ENCODE measurements at regions not wholly inside any gene's neighbourhood (a gene's known extent, or its start where the extent isn't known, plus 50 kb on each side); places are given as distances from the start of the nearest gene placed in this dataset.
"Not testable (repeated sequence)": the region's sequence is repeated elsewhere in the genome, so short reads cannot be mapped to it uniquely, and the experiment has no call there.

DNA sequence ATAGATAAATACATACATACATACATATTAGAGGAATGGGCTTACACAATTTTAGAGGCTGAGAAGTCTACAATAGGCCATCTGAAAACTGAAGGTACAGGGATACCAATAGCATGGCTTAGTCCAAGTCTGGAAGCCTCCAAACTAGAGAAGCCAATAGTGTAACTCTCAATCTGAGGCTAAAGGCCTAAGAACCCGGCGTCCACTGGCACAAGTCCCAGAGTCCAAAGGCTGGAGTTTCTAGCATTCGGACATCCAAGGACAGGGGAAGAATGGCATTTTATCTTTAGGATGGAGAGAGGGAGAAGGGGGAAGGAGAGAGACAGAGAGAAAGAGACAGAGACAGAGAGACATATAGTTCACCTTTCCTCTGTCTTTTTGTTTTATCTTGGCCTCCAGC, 63.7 kb upstream of the SYT4 start:
- no peak for DNase-seq (ENCODE audit: low read depth)

DNA sequence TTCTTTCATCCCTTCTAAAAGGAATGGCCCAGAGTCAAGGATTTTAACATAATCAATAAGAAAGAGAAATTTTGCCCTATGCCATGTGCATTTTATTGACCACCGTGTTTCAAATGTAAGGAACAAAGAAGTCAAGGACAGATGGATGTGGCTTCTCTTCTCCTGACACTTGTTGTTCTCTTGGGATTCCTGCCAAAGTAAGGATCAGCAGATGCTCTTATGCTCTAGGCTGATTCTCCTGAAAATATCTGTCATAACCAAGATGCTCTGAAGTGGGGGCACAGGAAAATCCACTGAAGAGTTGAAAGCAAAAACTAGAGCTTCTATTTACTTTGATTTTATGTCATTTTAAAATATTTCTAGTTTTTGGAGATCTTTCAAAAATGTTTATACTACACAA, 72.9 kb upstream of the SYT4 start:
- no peak for DNase-seq (ENCODE audit: low read depth)

DNA sequence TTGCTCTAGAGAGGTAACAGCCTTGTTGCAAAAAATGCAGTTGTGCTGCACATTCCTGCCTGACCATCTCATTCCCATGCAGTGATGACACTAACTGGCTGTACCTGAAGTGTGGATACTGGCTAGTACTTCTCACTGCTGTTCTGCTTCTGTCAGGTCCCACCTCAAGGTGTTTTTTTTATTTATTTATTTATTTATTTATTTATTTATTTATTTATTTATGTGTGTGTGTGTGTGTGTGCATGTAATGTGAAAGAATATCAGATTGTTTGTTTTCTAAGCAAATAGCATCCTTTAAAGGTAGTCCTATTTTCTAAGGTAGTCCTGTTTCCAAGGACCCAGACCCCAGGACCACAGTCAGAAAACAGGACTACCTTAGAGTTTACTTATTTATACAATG, 87.2 kb upstream of the SYT4 start:
- no peak for DNase-seq (ENCODE audit: low read depth)

DNA sequence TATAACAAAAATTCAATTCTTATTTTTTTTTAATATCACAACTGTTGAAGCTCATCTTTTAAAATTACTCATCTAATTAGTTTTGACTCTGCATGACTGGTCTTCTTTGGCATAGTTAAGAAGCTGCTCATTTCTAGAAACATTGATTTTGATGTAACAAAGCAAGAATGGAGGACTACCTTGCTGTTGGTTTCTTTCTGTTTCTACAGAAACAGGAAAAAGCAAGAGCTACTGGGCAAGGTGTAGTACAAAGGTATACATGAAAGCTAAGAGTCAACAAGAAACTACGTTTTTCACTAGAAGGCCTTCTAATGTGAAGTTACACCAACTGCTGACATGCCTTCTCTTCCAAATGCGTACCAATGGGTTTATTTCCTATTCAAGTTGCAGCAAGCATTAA, 90.6 kb upstream of the SYT4 start:
- DNase-seq (ENCODE audit: low read depth): no peak

DNA sequence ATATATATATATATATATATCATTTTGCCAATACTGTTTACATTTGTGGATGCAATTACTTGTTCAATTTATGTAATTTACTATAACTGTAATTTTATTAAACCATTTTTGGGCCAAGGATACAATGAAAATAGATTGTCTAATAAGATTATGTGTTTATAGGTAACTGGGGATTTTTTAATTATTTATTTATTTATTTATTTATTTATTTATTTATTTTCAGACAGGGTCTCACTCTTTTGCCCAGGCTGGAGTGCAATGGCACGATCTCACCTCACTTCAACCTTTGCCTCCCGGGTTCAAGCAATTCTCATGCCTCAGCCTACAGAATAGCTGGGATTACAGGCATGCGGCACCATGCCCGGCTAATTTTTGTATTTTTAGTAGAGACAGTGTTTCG, 92.0 kb upstream of the SYT4 start:
- not testable (repeated sequence) for DNase-seq (ENCODE audit: low read depth)

DNA sequence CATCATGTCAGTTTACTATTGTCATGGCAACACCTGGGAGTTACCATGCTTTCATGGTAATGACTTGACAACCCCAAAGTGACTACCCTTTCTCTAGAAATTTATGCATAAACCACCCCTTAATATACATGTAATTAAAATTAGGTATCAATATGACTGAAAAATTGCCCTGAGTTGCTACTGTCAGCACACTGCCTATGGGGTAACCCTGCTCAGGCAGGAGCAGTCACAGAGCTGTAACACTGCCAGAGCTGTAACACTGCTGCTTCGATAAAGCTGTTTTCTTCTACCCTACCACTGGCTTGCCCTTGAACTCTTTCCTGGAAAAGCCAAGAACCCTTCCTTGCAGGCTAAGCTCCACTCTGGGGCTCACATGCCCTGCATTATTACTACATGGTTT, 95.5 kb upstream of the SYT4 start:
- DNase-seq (ENCODE audit: low read depth): no peak

DNA sequence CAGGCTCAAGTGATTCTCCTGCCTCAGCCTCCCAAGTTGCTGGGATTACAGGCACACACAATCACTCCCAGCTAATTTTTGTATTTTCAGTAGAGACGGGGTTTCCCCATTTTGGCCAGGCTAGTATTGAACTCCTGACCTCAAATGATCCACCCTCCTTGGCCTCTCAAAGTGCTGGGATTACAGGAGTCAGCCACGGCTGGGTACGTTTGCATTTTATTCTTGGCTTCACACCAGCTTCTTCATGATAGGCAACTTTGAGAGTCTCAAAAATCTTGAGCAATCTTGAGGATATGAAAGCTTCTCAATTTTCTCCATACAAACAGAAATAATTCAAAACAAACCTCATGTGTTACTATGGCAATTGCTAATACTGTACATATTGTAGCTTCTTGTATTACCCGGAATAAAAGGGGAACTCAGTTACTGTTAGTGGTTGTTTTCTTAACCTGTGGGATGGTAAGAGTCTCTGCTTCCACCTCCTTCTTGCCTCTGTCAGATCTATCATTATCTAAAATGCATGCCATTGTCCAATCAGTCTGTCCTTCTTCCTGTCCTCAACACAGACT, 102.9 kb upstream of the SYT4 start:
- no peak for DNase-seq (ENCODE audit: low read depth)

DNA sequence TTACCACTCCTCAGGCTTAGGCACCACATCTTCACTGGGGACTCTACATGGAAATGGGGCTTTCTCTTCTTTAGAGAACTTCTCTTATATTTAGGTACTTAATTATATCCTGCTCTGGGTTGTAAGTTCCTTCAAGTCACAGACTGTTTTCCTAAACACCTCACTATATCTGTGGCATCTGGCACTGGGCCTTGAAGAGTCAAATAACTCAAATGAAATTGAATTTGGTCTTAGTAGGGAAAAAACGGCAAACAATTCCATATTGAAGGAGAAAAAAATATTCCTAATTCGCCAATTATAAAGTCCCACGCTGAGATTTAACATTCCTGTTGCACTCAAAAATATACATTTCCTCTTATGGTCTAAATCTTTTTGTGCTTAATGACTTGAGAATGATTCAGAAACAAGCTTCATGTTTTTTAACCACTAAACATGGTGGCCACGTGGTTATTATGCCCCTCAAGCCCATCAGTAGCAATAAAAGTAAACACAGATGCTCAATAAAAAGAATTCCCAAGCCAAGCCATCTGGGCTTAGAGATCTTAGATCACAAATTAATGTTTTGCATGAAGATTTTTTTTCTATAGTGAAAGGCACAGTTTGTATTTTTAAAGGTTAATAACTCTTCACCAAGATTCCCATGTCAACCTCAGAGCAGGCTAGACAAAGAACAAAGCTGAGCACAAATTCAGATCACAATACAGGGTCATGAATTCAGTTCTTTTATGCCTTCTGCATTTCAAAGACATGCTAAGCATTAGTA, 105.5 kb upstream of the SYT4 start:
- no peak for DNase-seq (ENCODE audit: low read depth)

DNA sequence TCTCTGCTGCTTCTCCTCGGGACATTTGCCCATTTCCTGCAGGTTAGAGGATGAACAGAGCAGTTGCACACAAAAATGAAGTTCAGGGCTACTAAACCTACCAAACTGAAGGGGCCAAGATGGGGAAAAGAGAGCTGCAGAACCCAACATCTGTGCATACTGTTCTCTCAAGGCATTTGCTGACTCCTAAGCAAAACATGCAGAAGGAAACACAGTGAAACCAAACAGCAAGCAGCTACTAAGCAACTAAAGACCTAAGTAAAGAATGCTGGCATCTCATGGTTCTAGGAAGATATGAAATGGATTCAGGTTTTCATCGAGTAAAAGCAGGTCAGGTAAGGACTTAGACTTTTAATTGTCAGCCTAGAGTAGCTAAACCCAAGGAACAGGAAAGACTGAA, 111.9 kb upstream of the SYT4 start:
- DNase-seq (ENCODE audit: low read depth): no peak

DNA sequence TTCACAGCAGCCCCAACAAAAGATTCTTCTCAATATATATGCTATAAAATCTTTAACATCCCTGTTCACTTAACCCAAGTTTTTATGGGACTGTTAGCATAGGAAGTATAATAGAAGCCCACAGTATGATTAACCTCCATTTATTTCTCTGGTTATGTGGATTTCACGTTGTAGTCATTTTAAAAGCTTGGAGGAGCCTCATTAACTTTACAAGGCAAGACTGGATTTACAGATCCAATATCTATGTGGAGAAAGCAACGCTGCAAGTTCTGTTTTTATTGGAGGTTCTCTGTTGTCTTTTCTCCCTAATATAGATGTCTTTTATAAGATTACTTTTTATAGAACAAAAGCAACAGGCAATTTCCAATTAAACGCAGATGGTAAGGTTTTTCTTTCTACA, 114.9 kb upstream of the SYT4 start:
- no peak for DNase-seq (ENCODE audit: low read depth)

DNA sequence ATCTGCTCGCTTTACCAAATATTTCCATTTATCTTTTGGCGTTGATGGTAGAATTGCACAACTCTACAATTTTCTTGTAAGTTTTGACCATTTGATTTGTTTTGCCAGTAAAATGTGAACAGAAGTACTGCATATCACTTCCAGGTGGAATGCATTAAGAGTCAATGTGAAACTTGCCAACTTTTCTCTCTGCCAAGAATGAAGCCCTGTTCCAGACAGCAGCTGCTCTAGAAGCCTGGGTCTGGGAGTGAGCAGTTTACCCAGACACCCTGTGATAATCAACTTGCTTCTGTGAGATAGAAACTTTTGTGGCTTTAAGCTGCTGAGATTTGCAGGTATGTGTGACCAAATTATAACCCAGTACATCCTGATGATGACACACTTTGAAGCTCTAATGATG, 115.9 kb upstream of the SYT4 start:
- DNase-seq (ENCODE audit: low read depth): peak; percentile 5

DNA sequence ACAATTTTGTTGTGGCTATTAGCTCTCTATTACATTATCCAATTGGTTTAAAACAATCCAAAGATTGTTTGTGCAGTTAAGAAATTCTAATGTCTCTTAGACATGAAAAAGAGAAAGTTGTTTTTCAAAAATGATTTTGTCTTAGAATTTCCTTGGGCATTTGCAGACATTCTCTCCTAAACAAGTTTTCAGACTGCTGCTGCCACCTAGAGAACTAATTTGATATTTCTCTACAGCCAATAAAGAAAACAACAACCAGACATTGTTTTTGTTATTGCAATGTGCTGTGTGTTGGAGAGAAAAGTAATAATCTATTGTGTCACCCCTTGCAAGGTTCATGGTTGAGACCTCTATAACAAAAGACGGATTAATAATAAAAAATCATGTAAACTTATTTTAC, 119.0 kb upstream of the SYT4 start:
- DNase-seq (ENCODE audit: low read depth): no peak

DNA sequence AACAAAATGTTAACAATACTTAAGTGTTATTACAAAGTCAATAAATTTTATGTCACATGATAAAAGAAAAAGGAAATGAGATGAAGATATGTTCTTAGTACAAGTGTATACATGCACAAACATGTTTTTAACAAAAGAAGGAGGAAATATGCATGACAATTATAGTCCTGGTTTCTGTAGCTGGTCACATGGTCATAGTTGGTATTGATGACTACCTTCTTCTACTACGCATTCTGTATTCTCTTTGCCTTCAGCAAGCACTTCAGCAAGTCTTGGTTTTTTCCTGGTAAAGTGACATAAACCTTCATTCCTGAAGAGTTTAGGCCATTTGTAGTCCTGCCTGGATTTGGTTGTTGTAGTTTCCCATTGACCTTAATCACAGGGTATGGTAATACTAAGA, 121.3 kb upstream of the SYT4 start:
- DNase-seq (ENCODE audit: low read depth): no peak

DNA sequence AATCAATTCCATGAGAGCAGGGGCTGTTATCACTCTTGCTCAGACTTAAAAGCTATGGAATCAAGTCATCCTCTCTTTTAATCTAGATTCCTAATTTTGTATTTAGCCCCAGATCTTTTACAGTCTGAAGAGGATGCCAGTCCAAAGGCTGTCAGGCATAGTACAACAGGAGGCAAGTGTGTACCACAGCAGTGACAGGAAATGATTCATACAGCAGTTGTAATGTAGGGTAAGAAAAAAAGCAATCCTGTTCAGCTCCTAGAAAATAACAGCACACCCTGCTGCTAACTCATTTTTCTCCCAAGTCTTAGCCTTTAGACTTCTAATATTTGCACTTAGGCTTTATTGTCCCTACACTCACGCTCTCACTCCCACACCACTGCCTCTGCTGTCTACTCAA, 127.8 kb upstream of the SYT4 start:
- no peak for DNase-seq (ENCODE audit: low read depth)

DNA sequence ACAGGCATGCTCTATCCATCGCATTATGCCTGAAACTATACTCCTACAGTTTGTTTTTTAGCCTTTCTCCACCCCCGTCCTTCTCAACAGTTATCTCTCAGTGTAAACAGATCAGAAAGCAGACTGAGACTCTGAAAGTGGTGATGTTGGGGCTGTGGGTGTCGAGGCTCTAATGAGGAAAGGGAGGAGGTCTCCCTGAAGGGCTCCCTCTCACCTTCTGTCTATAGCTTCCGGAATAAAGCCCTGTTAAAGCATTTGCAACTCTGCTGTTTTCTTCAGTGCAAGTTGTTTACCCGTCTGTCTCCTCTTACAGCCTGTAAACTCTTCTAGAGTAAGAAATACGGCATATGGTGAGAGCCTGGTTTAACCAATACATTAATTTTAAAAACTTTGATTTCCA, 136.7 kb upstream of the SYT4 start:
- DNase-seq (ENCODE audit: low read depth): no peak

DNA sequence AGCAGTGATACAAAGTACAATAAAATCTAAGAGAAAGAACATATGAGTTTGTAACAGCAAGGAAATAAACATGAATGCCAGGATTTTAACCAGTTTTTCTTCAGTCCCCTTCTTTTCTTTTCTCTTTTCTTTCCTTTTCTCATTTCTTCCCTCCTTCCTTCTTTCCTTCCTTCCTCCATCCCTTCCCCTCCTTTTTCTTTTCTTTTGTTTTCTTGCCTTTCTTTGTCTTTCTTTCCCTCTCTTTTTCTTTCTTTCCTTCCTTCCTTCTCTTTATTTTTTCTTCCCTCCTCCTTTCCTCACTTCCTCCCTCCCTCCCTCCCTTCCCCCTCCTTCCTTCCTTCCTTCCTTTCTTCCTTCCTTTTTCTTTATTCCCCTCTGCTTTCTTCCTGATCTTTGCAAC, 142.8 kb upstream of the SYT4 start:
- DNase-seq (ENCODE audit: low read depth): no peak

DNA sequence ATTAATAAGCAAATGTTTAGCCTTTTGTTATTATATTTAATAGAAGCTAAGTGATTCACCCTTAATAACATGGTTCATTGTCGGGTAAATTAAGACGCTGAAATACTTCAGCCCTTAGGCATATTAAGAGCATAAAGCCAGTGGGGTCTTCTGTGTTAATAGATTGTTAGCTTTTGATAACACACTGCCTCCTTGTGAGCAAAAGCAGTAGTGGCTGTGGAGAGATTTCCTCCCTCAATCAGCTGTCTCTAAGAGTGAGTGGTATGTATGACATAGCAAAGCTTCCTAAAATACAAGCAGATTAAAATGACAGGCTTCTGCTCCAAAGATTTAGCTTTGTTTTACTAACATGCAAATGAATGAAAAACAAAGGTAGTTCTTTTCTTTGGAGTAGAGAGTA, 143.7 kb upstream of the SYT4 start:
- DNase-seq (ENCODE audit: low read depth): no peak

DNA sequence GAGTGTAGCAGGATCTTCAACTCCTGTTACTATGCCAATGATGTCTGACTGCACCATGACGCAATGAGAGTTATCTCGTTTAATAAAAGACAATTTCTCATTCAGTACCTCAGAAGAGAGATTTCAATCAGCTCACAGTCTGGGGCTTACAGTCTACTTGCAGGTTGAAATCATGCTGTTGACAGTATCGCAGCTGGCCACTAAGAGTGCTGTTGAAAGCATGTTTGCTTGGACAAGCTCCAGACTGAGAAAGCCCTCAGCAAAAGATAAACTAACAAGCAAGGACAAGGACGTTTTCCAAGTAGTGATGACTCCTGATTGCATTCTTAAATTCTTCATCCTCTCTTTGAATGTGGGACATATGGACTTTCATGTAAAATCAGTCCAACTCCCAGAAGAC, 145.2 kb upstream of the SYT4 start:
- DNase-seq (ENCODE audit: low read depth): no peak

DNA sequence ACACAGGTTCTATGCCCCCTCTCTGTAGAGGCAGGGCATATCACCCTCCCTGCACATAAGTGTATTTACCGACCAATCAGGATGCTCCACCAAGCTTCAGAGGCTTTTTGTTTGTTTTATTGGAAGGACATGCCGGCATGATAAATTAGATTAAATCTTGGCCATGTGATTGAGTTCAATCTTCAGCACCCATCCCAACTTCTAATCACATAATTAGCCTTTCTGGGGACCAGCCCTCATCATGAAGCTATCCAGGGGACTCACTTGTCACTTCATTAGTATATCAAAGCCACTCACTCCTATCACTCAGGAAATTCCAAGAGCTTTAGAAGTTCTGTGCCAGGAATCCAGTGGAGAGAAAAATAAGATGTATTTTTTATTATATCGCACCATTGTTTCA, 158.6 kb upstream of the SYT4 start:
- no peak for DNase-seq (ENCODE audit: low read depth)

DNA sequence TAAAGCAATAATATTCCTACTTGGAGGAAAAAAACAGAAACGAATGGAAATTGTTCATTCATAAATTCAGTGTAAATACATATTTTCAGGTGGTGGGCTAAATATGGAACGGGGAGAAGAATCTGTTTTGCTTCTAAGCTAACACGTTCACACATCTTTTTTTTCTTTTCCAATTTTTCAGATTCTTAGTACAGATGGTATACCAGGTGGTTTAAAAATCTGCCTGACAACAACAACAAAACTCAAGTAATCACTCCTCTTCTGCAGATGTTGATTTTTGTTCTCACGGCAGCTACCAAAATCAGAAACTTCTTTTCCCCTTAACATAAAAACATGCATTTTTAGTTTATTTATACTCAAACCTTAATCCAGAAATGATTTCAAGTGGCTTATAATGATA, 164.8 kb upstream of the SYT4 start:
- DNase-seq (ENCODE audit: low read depth): no peak

DNA sequence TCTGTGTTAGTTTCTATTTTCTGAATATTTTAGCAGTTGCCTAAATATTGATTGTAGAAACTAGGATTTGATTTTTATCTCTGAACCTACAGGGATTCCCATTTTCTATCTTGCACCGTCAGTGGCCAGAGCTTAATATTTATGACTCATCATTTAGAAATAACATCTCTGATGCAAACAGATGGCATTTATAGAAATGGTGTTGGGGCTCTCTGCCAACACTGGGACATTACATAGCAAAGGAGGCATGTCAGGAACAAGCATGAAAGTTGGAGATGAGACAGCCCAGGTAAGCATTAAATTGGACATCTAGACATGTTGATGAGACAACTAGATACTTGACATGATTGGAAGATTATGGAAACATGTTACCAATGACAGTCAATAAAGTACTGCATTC, 165.3 kb upstream of the SYT4 start:
- no peak for DNase-seq (ENCODE audit: low read depth)

DNA sequence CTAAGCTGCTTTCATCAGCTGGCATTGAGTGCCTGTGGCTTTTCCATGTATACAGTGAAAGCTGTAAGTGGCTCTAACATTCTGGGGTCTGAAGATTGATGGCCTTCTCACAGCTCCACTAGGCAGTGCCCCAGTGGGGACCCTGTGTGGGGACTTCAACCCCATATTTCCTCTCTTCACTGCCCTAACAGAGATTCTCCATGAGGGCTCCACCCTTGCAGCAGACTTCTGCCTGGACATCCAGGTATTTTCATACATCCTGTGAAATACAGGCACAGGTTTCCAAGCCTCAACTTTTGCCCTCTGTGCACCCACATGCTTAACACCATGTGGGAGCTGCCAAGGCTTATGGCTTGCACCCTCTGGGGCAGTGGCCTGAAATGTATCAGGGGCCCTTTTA, 188.2 kb upstream of the SYT4 start:
- DNase-seq (ENCODE audit: low read depth): no peak

DNA sequence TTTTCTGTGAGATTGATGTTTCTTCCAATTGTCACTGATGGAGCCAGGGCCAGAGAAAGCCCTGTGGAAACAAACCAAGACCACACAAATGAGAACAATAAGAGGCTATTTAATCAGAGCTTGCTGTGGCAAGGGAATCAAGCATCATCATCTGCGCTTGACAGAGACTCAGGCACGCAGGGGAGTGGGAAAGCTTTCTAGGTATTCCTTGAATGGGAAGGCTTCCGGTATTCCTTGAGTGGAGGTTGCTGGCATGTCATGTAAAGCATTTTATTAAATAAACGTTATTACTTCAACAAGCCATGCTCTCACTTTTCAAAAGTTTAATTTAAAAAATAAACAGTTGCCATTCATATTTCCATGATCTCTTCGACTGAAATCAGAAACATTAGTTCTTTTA, 194.6 kb upstream of the SYT4 start:
- no peak for DNase-seq (ENCODE audit: low read depth)

DNA sequence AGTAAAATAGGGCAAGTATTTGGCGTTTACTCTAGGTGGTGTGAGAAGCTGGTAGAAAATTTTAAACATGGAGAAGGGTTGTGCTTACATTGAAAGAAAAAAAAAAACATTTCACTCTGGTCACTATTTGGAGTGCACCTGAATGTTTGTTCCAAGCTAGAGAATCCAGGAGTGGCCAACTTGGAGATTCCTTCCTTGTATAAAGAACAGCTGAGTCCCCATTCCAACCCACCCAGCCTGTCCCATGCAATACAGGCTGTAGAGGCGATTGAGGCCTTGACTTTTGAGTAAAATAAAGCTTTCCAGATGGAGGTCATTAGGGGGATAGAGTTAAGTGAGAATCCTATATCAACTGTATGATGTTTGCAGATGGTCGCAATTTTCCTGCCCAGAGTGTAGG, 203.8 kb upstream of the SYT4 start:
- DNase-seq (ENCODE audit: low read depth): no peak
